ENCODE measurements at regions not wholly inside any gene's neighbourhood (a gene's known extent, or its start where the extent isn't known, plus 50 kb on each side); places are given as distances from the start of the nearest gene placed in this dataset.

DNA sequence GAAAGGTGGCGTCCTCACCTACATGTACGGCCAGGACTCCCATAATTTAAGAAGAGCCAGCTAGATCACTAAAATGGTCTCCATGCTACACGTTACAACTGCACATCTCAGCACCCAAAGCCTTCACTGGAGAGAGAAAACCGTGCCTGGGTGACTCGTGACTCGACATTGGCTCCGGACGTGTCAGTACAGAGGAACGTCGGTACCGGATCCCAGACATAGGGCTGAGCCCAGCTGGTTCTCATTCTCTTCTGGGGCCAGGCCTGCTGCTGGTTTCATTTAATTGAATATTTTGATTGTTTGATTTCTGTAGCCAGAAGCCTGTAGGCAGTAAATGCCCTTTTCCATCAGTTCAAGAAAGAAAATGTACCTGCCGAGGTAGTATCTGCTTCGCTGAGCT is 93.1 kb downstream of the HHIPL2 start:
- TF ChIP-seq, protein P1, sequence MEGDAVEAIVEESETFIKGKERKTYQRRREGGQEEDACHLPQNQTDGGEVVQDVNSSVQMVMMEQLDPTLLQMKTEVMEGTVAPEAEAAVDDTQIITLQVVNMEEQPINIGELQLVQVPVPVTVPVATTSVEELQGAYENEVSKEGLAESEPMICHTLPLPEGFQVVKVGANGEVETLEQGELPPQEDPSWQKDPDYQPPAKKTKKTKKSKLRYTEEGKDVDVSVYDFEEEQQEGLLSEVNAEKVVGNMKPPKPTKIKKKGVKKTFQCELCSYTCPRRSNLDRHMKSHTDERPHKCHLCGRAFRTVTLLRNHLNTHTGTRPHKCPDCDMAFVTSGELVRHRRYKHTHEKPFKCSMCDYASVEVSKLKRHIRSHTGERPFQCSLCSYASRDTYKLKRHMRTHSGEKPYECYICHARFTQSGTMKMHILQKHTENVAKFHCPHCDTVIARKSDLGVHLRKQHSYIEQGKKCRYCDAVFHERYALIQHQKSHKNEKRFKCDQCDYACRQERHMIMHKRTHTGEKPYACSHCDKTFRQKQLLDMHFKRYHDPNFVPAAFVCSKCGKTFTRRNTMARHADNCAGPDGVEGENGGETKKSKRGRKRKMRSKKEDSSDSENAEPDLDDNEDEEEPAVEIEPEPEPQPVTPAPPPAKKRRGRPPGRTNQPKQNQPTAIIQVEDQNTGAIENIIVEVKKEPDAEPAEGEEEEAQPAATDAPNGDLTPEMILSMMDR (IDR thresholded peaks at IDR 0.05 in 4 of 5, conservative IDR thresholded peaks at IDR 0.05 in 1 of 5): no peak
- no peak for TF ChIP-seq POLR2A (IDR thresholded peaks at IDR 0.05)
